HG03280 (cell line): ENCODE measurements at regions not wholly inside any gene's neighbourhood (a gene's known extent, or its start where the extent isn't known, plus 50 kb on each side); places are given as distances from the start of the nearest gene placed in this dataset.
"Not testable (repeated sequence)": the region's sequence is repeated elsewhere in the genome, so short reads cannot be mapped to it uniquely, and the experiment has no call there.

Experiments
- ATAC-seq: cut with Tn5 transposase; IDR thresholded peaks from one replicate; pipeline ENCODE4 v1.9.1; 2021; ENCODE audit warnings: mild to moderate bottlenecking, moderate library complexity; ENCODE audit not compliant: unreplicated experiment

GRCh38 chr9:124124729-124125650 is 113.4 kb downstream of the LHX2 start:
- ATAC-seq: no peak

DNA sequence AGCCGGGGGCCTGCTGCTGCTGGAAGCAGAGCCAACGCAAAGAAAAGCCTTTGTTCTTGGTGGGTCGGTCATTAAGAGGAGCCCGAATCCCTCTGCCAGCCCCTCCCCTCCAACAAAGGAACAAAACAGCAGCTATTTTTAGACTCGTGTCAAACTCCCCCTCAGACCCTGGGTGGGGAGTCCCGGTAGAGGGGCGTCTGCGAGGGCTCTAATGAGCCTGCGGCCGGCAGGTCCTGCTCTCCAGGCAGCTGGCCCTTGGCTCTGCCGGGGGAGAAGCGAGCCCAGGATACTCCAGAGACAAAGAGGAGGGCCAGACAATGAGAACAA is 114.0 kb downstream of the LHX2 start:
- ATAC-seq: no peak

GRCh38 chr9:124126648-124127646 is 115.4 kb downstream of the LHX2 start:
- no peak for ATAC-seq

DNA sequence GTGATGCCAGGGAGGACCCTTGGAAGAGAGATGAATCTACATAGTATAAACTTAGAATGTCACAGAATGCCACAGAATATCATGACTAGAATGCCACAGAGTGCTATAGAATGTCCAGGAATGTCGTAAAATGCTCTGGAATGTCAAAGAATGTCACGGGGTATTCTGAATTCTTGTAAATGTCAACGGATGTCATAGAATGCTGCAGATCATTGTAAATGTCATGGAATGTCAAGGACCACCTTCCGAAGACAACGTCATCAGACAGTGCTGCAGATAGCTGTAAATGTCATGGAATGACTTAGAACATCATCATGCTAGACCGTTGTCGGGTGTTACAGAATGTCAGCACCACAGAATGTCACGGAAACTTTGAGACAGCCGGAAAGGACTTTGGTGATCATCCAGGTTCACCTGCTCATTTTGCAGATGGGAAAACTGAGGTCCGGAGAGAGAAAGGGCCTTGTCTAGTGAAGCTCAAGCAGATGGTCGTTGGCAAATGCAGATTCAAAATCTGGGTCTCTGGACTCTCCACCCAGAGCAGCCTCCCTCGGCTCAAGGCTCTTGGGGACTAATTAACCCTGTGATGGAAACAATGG is 117.1 kb downstream of the LHX2 start:
- no peak for ATAC-seq

DNA sequence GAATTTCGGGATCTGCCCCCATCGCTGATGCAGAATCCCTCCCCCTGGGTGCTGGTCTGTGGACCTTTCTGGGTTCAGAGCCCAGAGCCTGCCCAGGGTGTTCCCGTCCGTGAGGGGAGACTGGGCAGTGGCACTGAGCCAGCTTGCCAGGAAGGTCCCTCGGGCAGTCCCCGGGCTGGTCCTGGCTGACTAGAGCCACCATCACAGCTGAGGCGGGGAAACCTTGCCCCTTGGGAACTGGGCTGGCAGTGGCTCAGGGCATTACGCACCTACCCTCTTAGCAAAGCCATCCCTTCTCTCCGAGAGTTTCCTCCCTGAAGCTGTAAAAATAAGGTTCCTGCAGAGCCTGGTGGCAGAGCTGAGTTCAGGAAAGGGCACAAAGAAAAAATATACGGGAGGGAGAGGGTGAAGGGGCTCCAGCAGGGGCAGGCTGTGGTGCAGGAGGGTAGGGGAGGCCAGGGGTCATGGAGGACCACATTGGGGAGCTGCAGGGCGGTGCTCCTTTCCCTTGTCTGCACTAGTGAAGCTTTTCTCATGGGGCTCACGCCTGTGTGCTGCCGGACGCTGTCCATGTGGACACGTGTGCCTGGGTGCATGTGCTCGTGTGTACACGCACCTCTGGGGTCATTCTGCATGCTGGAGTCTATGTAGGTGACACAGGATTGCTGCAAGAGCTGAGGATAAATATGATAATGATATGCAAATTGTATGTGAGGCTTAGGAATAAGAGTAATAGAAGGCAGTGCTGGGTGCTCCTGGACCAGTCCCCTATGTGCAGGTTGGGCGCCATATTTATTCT is 118.9 kb downstream of the LHX2 start:
- ATAC-seq: no peak

DNA sequence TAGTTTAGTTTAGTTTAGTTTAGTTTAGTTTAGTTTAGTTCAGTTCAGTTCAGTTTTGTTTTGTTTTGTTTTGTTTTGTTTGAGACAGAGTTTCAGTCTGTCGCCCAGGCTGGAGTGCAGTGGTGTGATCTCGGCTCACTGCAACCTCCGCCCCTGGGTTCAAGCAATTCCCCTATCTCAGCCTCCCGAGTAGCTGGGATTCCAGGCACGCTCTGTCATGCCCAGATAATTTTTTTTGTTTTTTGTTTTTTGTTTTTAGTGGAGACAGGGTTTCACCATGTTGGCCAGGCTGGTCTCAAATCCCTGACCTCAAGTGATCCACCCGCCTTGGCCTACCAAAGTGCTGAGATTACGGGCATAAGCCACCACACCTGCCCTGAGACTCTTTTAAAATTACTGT is 120.0 kb downstream of the LHX2 start:
- ATAC-seq: not testable (repeated sequence)

DNA sequence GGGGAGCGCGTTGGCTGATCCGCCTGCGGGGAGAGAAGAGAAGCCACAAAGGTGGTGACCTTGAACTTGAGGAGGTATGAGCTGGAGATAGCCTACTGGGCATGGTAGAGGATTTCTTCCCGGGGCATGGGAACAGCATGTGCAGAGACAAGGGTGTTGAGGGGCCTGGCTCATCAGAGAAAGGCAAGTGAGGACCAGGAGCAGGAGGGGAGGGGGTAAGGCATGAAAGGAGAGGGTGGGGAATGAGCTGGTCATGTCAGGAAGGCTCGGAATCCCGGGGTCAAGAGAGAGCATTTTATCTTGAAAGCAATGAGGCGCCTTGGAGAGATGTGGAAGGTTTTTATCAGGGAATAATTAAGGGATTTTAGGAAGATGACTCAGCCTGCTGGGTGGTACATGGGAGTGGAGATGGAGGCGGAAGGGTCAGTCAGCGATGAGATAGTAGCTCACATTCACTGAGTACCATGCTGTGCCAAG is 121.1 kb downstream of the LHX2 start:
- no peak for ATAC-seq

DNA sequence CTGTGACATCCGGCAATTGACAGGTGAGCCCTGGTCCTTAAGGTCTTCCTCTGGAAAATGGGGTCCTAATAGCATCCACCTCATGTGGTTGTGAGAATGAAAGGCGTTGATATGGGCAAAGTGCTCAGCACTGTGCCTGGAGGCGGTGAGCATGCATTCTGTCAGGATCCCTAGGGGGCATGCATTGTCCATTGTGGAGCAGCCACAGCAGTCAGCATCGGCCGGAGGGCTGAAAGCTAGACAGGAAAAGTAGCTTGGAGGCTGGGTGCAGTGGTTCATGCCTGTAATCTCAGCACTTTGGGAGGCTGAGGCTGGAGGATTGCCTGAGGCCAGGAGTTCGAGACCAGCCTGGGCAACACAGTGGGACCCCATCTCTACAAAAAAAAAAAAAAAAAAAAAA is 122.2 kb downstream of the LHX2 start:
- ATAC-seq: no peak

GRCh38 chr9:124134526-124134925 is 123.0 kb downstream of the LHX2 start:
- no peak for ATAC-seq

- no peak for ATAC-seq
These were observed 121.9 kb upstream of the NEK6 start for GRCh38 chr9:124135813-124136365.

DNA sequence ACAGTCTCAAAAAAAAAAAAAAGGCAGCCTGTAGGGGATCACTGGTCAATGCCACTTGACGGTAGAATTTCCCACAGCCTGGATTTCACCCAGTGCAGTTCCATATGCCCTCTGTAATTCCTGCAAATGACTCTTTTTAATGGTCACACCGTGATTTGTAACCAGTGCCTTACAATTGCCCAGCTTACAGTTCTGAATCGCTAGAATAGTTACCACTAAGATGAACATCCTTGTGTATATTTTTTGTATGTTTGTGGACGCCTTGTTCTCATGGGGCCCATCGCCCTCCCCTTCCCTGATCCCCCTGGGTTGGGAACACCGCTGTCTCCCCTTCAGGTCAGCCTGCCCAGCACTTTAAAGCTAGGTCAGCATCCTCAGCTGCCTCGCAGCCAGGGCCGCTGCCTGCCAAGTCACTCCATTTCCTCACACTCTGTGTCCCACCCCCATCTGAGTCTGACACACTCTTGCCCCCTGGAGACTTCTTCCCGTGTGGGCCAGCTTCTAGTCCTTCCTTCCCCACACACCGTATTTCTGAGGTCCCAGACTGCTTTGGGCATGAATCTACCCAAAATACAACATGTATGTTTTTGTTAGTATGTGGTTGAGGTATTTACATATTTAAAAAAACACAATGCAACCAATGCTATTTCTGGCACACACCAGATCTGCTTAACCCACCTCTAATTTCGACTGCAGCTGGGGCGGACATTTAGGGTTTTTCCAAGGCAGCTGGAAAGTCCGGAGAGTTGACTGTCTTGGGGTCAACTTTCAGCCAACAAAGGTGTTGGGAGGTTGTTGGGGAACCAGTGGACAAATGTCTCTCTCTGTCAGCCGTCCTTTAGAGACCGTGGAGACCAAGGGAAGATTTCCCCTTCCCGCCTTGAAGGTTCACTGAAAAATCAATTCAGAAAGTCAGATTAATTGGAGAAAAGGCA is 120.5 kb upstream of the NEK6 start:
- ATAC-seq: peak; percentile 69

DNA sequence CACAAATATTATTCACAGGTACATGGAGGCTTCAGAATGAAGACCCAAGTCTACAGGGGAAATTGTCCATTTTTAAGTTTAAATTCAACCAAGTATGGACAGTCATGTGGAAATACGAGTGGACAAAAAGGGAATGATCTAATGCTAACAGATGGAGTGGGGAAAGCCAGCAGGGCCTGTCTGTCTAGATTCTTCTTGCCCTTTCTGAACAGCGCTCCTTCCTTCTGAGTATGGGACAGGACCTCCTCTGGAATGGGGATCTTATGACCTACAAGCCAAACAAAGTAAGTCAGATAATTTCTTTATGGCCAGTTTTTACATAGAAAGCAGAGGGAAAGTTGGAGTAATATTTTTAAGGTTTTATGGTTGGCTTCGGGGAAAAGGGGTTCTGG is 119.8 kb upstream of the NEK6 start:
- peak; percentile 12 for ATAC-seq

- ATAC-seq: no peak
These were observed 118.7 kb upstream of the NEK6 start for GRCh38 chr9:124139001-124139400.

- ATAC-seq: no peak
These were observed 116.7 kb upstream of the NEK6 start for GRCh38 chr9:124140941-124141568.

DNA sequence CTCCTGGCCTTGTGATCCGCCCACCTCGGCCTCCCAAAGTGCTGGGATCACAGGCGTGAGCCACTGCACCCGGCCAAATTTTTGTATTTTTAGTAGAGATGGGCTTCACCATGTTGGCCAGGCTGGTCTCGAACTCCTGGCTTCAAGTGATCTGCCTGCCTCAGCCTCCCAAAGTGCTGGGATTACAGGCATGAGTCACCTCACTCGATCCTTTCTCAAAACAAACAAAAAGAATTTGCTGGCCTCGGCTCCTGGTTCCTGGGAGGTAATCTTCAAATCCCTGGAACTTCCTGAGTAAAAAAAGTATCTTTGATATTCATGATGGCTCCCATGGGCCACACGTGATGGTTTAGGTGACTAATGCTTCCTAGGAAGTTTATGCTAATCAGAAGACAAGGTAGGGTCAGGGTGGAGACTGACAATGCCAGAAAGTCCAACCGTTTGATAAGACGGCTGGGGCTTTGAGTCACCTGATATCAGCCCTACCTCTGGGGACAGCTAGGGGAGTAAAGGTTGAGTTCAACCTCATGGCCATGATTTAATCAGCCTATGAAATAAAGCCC is 113.1 kb upstream of the NEK6 start:
- not testable (repeated sequence) for ATAC-seq

- no peak for ATAC-seq
These were observed 111.7 kb upstream of the NEK6 start for GRCh38 chr9:124146031-124146561.

- no peak for ATAC-seq
These were observed 107.8 kb upstream of the NEK6 start for GRCh38 chr9:124149992-124150391.

DNA sequence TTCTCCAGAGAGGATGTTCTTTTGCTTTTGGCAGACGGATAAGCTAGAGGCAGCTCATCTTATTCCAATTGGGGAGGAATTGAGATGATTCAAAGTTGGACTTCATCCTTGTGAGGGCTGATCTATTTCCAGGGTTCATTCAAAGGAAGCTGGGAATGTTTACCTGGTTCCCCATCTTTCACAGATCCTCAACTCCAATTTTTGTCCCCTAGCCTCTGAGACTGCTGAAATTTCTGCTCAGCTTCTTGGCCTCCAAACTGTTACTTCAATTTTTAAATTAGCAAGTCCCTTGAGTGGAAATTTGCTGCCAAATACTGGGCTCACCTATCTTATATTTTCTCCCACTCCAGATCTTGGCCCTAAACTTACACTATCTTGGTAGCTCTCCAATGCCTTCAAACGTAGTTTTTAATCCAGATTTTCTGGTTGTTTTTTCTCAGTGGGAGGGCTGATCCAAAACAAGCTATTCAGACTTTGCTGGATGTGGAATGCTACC is 93.9 kb upstream of the NEK6 start:
- no peak for ATAC-seq
